Stomach (tissue), 8 donors: ENCODE measurements at regions not wholly inside any gene's neighbourhood (a gene's known extent, or its start where the extent isn't known, plus 50 kb on each side); places are given as distances from the start of the nearest gene placed in this dataset.

Experiments used
- DNase-seq, 2 donors: peaks; one replicate each; pipeline versions ENCODE4 v3.0.0 to v3.0.0-alpha.2; 2013 to 2019
- H3K27ac ChIP-seq, 5 donors: fragments of 200-600 bp in 4 of 5; sonication (generic) in 4 of 5; one replicate each; pipeline ENCODE4 v1.5.1; 2013 to 2019; ENCODE audit warnings: mild to moderate bottlenecking in 1 of 5, moderate library complexity in 1 of 5
- H3K27me3 ChIP-seq, 3 donors: fragments of 200-600 bp; sonication (generic); one replicate each; pipeline ENCODE4 v1.5.1; 2017 to 2019; ENCODE audit warnings: mixed run types in 1 of 3
- H3K36me3 ChIP-seq, 4 donors: fragments of 200-600 bp; sonication (generic); 1 replicate in 3 of 4; 2 replicates in 1 of 4; pipeline ENCODE4 v1.5.1; 2016 to 2019
- H3K4me1 ChIP-seq, 4 donors: fragments of 200-600 bp; sonication (generic); one replicate each; pipeline ENCODE4 v1.5.1; 2016 to 2019
- H3K4me3 ChIP-seq, 4 donors: fragments of 200-600 bp; sonication (generic) in 3 of 4; one replicate each; pipeline ENCODE4 v1.5.1; 2016 to 2019; ENCODE audit warnings: mild to moderate bottlenecking in 1 of 4
- H3K9me3 ChIP-seq, 4 donors: fragments of 200-600 bp; sonication (generic); one replicate each; pipeline ENCODE4 v1.5.1; 2016 to 2019
- CTCF ChIP-seq, 7 experiments: fragments of 450-650 bp in 4 of 7; fragments of 200-600 bp in 3 of 7; sonication (generic) in 3 of 7; IDR thresholded peaks; one replicate each; pipeline ENCODE4 v1.5.1; 2016 to 2019; ENCODE audit warnings: antibody characterized with exemption in 7 of 7, control low read depth in 2 of 7, mild to moderate bottlenecking in 1 of 7
- EP300 ChIP-seq: sonication (generic); formaldehyde crosslinking; IDR thresholded peaks from one replicate; pipeline ENCODE4 v1.6.1; 2017; ENCODE audit warnings: antibody characterized with exemption
- POLR2A ChIP-seq, 4 donors: fragments of 450-650 bp; IDR thresholded peaks; one replicate each; pipeline ENCODE4 v1.6.1; 2016; ENCODE audit warnings: antibody characterized with exemption in 4 of 4, control low read depth in 2 of 4, mild to moderate bottlenecking in 1 of 4, moderate library complexity in 1 of 4
- POLR2AphosphoS5 ChIP-seq, 3 donors: sonication (generic); formaldehyde crosslinking; IDR thresholded peaks; one replicate each; pipeline ENCODE4 v1.6.1; 2016; ENCODE audit warnings: antibody characterized with exemption in 3 of 3
- WGBS, 5 donors: extraction: QIAGEN DNeasy Blood & Tissue Kit in 3 of 5; methylation state at CpG; one replicate each; pipeline versions ENCODE4 v1.1.5 to v1.1.7; 2013 to 2018; 5-methylcytosine and 5-hydroxymethylcytosine counted together
- intact Hi-C: fragments of 100-400 bp; cut with DNase I; formaldehyde crosslinking; loops from one replicate; pipeline ENCODE4 v1.15.1; 2023; ENCODE audit warnings: low total_unique reads
- donor health status: healthy with polysubstance abuse.
- donor health status: Bipolar disorder and iron deficiency.
- donor health status: healthy.

- Histone ChIP-seq H3K4me3 (no peak overlapping the region), H3K27ac (no peak overlapping the region), H3K9me3 (no peaks in the 10 kb centered on the region), H3K4me1 (no peaks in the 10 kb centered on the region), H3K36me3 (no peaks in the 10 kb centered on the region), H3K27me3 (no peaks in the 10 kb centered on the region)
- TF ChIP-seq POLR2AphosphoS5 (IDR thresholded peaks at IDR 0.05) = no peak
- TF ChIP-seq POLR2A (IDR thresholded peaks at IDR 0.05) = no peak
- no peak for TF ChIP-seq EP300
- TF ChIP-seq CTCF (IDR thresholded peaks at IDR 0.05) = no peak
- intact Hi-C loops = no loop called here
- WGBS, 5 donors = 75 to 85% (median 83%) methylated on average over 5 of the region's 5 CpGs
- DNase-seq = no peak
These were observed 624.3 kb upstream of the TENM3 start for GRCh38 chr4:181618896-181619295.

- 73 to 84% (median 81%) methylated on average over 7 of the region's 7 CpGs for WGBS, 5 donors
- intact Hi-C loops = no loop called here
- no peak for TF ChIP-seq POLR2AphosphoS5 (IDR thresholded peaks at IDR 0.05)
- TF ChIP-seq POLR2A (IDR thresholded peaks at IDR 0.05) = no peak
- no peak for TF ChIP-seq CTCF (IDR thresholded peaks at IDR 0.05)
- TF ChIP-seq EP300 = no peak
These were observed 623.6 kb upstream of the TENM3 start for GRCh38 chr4:181619651-181620050.

GRCh38 chr4:181637186-181638105 lies 605.8 kb upstream of the TENM3 start:
- H3K27me3 ChIP-seq = no peaks in the 10 kb centered on the region
- intact Hi-C loops = no loop called here
- no peak overlapping the region for H3K27ac ChIP-seq
- no peaks in the 10 kb centered on the region for H3K36me3 ChIP-seq
- DNase-seq = no peak
- WGBS, 5 donors = 74 to 83% (median 82%) methylated on average over 12 of the region's 12 CpGs
- no peaks in the 10 kb centered on the region for H3K4me1 ChIP-seq
- TF ChIP-seq POLR2A (IDR thresholded peaks at IDR 0.05) (no peak), EP300 (no peak)
- no peak overlapping the region for H3K4me3 ChIP-seq
- H3K9me3 ChIP-seq = peaks cover 0 to 3% (median under 1%) of the 10 kb centered on the region in 4 donors

More at GRCh38 chr4:181619651-181620050, 623.6 kb upstream of the TENM3 start:
- Histone ChIP-seq H3K4me3 (no peak overlapping the region), H3K36me3 (no peaks in the 10 kb centered on the region), H3K27me3 (no peaks in the 10 kb centered on the region), H3K27ac (no peak overlapping the region), H3K9me3 (no peaks in the 10 kb centered on the region), H3K4me1 (no peaks in the 10 kb centered on the region)
- DNase-seq = no peak

- no peaks in the 10 kb centered on the region for H3K36me3 ChIP-seq
- intact Hi-C loops = no loop called here
- no peak for TF ChIP-seq POLR2A (IDR thresholded peaks at IDR 0.05)
- no peak for TF ChIP-seq POLR2AphosphoS5 (IDR thresholded peaks at IDR 0.05)
- no peak for TF ChIP-seq EP300
- no peak for TF ChIP-seq CTCF (IDR thresholded peaks at IDR 0.05)
- H3K9me3 ChIP-seq = peaks cover 0 to 9% (median 3%) of the 10 kb centered on the region in 4 donors
- DNase-seq = no peak
- no peaks in the 10 kb centered on the region for H3K4me1 ChIP-seq
- H3K27me3 ChIP-seq = no peaks in the 10 kb centered on the region
- 86 to 93% (median 87%) methylated on average over 2 of the region's 2 CpGs for WGBS, 5 donors
- H3K27ac ChIP-seq = no peak overlapping the region
- H3K4me3 ChIP-seq = no peak overlapping the region
These were observed 599.7 kb upstream of the TENM3 start for GRCh38 chr4:181643466-181643865.

GRCh38 chr4:181645489-181645888 lies 597.7 kb upstream of the TENM3 start:
- Histone ChIP-seq H3K4me1 (no peaks in the 10 kb centered on the region), H3K27ac (no peak overlapping the region), H3K27me3 (no peaks in the 10 kb centered on the region), H3K4me3 (no peak overlapping the region), H3K9me3 (peaks cover 0 to 9% (median 3%) of the 10 kb centered on the region in 4 donors), H3K36me3 (no peaks in the 10 kb centered on the region)
- TF ChIP-seq POLR2A (IDR thresholded peaks at IDR 0.05) = no peak
- intact Hi-C loops = no loop called here
- 43 to 54% (median 46%) methylated on average over 2 of the region's 2 CpGs for WGBS, 5 donors
- DNase-seq = no peak
